Effector memory CD8-positive, alpha-beta T cell (primary cell): ENCODE measurements at regions not wholly inside any gene's neighbourhood (a gene's known extent, or its start where the extent isn't known, plus 50 kb on each side); places are given as distances from the start of the nearest gene placed in this dataset.

Experiments used
- ATAC-seq: fragments of 150-1000 bp; cut with Tn5 transposase; replicated peaks from 2 replicates; pipeline ENCODE4 v1.10.0; 2021; ENCODE audit warnings: mild to moderate bottlenecking, moderate library complexity
- DNase-seq, 3 experiments: peaks; one replicate each; pipeline ENCODE4 v3.0.0; 2021
- H3K27ac Mint-ChIP-seq, 2 donors: one replicate each; pipeline ENCODE4 v1.8.0; 2022; ENCODE audit warnings: mild to moderate bottlenecking in 2 of 2, mixed read lengths in 2 of 2, moderate library complexity in 2 of 2
- H3K27me3 Mint-ChIP-seq, 2 donors: one replicate each; pipeline ENCODE4 v1.8.0; 2022; ENCODE audit warnings: mixed read lengths in 2 of 2
- H3K36me3 Mint-ChIP-seq: one replicate; pipeline ENCODE4 v1.8.0; 2022; ENCODE audit warnings: mild to moderate bottlenecking, moderate library complexity, mixed read lengths; ENCODE audit not compliant: insufficient read depth
- H3K4me1 Mint-ChIP-seq, 2 donors: one replicate each; pipeline ENCODE4 v1.8.0; 2022; ENCODE audit warnings: low read depth in 2 of 2, mixed read lengths in 2 of 2
- H3K4me3 Mint-ChIP-seq, 2 donors: one replicate each; pipeline ENCODE4 v1.8.0; 2022; ENCODE audit warnings: mild to moderate bottlenecking in 2 of 2, mixed read lengths in 2 of 2, moderate library complexity in 2 of 2
- H3K9me3 Mint-ChIP-seq, 2 donors: one replicate each; pipeline ENCODE4 v1.8.0; 2022; ENCODE audit warnings: mixed read lengths in 2 of 2

DNA sequence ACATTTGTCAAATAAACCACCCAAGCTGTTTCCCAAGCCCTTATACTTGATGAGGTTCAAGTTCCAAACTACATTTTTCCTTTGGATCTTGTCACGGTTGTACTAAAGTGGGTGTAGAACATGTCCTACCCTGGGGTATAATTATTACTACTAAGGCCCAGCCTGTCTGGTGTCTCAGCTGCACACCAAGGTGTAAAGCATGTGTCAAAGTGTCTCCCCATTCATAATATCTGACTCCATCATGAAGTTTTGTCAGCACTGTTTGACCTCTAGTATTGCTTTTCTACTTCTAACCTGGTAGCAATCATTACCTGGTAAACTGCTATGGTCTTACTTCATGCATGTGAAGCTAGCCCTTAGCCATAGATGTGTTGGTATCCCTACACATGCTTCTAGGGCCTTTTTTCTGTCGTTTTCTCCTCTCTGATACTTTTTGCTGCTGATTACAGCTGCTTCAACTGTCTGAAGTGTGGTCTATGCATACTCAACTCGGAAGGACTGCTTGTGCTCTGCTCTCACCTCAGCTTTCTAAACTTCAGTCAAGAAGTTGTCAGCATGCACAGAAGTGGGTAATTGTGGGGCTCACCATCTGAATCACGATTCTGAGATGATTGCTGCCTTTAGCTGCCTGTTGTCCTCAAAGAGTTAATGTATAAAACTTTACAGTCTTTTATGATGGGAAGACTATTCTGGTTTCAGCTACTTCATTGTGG, 445.7 kb upstream of the TRIB2 start:
- no peak for DNase-seq
- peak overlapping the region; percentile 12 to 16 for H3K27ac Mint-ChIP-seq

DNA sequence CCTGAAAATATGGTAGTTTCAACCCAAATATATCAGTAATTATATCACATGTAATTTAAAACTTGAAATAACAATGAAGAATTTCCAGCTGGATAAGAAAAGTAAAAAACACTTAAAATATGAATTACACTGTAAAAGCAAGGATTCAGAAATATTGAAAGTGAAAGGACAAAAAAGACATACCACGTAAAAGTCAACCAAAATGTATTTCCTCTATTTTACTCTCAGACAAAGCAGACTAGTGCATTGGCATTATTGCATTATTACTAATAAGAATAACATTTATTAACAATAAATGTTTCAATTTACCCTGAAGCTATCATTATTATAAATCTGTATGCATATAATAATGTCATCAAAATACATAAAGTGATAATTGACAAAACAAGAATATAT, 445.1 kb upstream of the TRIB2 start:
- H3K27ac Mint-ChIP-seq: peak overlapping the region; percentile 12 to 16

More for the DNA sequence above, 445.7 kb upstream of the TRIB2 start:
- peak; percentile 42 for ATAC-seq
- Mint-ChIP-seq H3K4me1 (peaks cover 5 to 11% of the 10 kb centered on the region in 2 donors), H3K4me3 (peak overlapping the region; percentile 71), H3K36me3 (no peaks in the 10 kb centered on the region), H3K9me3 (no peaks in the 10 kb centered on the region), H3K27me3 (no peaks in the 10 kb centered on the region)

DNA sequence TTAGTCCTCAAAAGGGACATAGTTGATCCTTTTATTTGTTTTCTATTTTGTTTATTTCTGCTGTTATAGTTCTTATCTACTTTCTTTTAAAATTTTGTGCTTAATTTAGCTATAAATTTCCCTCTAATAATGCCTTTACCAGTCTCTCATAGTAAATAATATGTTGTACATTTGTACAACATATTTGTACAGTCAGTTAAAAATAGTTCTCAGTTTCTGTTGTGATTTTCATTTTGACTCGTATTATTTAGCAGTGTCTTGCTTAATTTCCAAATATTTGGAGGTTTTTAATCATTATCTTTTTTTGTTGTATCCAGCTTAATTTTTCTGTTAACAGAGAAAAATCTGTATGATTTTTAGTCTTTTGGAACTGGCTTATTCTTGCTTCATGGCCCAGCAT, 443.6 kb upstream of the TRIB2 start:
- no peak overlapping the region for H3K27ac Mint-ChIP-seq
- H3K27me3 Mint-ChIP-seq: peaks cover 0 to 13% of the 10 kb centered on the region in 2 donors
- no peak overlapping the region for H3K4me3 Mint-ChIP-seq
- H3K36me3 Mint-ChIP-seq: no peaks in the 10 kb centered on the region
- H3K9me3 Mint-ChIP-seq: no peaks in the 10 kb centered on the region
- ATAC-seq (no peak), DNase-seq (no peak)
- peaks cover 5 to 11% of the 10 kb centered on the region in 2 donors for H3K4me1 Mint-ChIP-seq

More for the DNA sequence above, 445.1 kb upstream of the TRIB2 start:
- H3K4me1 Mint-ChIP-seq: peaks cover 5 to 11% of the 10 kb centered on the region in 2 donors
- ATAC-seq: no peak
- H3K27me3 Mint-ChIP-seq: peaks cover 0 to 1% of the 10 kb centered on the region in 2 donors
- H3K9me3 Mint-ChIP-seq: no peaks in the 10 kb centered on the region
- peak overlapping the region; percentile 71 for H3K4me3 Mint-ChIP-seq
- DNase-seq: no peak
- no peaks in the 10 kb centered on the region for H3K36me3 Mint-ChIP-seq

DNA sequence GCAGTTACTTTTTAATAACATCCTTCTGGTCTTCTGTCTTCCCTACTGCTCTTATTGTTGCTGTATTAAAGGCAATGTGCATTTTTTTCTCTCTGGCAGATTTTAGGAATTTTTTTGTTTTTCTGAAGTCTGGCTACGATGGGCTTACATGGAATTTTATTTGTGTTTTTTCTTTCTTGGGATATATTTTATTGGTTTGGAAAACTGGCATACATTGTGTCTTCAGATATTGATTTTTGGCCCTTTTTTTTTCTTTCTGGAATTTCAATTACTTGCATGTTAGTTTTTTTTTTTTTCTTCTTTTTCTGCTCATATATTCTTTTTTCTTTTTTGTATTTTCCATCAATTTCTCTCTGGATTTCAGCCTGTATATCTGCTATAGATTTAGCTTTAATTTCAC, 442.1 kb upstream of the TRIB2 start:
- ATAC-seq: no peak
- Mint-ChIP-seq H3K9me3 (no peaks in the 10 kb centered on the region), H3K4me3 (no peak overlapping the region), H3K27ac (no peak overlapping the region), H3K4me1 (peaks cover 5 to 11% of the 10 kb centered on the region in 2 donors), H3K27me3 (peaks cover 0 to 13% of the 10 kb centered on the region in 2 donors), H3K36me3 (no peaks in the 10 kb centered on the region)
- no peak for DNase-seq

DNA sequence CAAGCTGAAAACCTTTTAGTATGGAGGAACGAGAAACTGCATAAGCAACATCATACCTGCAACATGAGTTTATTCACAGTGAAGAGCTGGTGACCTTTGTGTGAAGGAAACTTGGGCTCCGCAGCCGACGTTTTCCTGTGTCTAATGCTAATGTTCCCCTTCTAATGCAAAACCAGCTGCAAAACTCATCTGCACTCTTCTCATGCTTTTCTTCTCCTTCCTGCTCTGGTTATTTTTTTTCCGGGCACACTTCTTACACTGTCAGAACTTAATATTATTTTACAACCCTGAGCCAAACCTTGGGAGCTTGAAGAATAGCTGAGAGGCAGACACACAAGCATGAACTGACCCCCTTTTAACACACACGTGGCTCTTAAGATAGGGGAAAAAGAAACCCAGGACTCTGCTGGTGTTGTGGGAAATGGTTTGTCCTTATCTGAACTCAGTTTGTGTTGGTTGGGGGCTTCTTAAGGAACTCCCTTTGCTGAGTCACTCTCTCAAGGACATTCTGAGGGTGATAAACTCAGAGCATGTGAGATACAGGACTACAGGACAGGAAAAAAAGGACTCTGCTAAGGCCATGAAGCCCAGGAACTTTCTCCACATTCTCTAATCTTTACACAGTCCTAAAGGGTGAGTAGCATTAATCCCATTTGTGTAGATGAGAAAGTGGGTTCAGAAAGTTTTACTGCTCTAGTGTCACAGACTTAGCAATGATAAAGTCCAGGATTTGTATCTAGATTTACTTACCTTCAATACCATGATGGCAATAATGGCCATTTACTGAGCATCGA, 439.3 kb upstream of the TRIB2 start:
- Mint-ChIP-seq H3K36me3 (no peaks in the 10 kb centered on the region), H3K27ac (no peak overlapping the region), H3K4me3 (no peak overlapping the region), H3K27me3 (peaks cover 0 to 25% of the 10 kb centered on the region in 2 donors), H3K9me3 (no peaks in the 10 kb centered on the region), H3K4me1 (peaks cover 0 to 3% of the 10 kb centered on the region in 2 donors)
- ATAC-seq (no peak), DNase-seq (no peak)

DNA sequence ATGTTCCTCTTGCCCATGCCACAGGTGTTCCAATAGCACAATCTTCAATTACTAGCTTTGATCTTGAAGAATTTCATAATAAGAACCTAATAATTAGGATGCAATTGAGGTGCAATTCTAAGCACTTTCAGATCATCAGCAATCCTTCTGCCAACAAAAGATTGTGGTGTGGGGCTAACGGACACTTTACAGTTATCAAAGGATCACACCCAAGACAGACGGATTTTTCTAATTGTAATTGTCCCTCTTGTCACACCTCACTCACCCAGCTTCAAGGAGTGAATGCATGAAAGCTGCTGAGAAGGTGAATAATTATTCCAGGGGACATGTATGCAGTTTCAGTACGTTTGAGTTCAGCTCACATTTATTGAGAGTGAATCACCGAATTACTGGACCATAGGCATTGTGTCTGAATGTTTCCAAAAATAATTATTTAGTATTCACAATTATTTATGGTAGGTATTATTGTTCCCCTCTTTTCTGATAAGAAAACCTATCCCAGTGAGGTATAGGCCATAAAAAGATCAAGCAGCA, 438.5 kb upstream of the TRIB2 start:
- Mint-ChIP-seq H3K27me3 (peaks cover 0 to 25% of the 10 kb centered on the region in 2 donors), H3K27ac (no peak overlapping the region), H3K9me3 (no peaks in the 10 kb centered on the region), H3K4me1 (peaks cover 0 to 3% of the 10 kb centered on the region in 2 donors), H3K36me3 (no peaks in the 10 kb centered on the region), H3K4me3 (no peak overlapping the region)
- ATAC-seq: no peak
- DNase-seq: no peak

DNA sequence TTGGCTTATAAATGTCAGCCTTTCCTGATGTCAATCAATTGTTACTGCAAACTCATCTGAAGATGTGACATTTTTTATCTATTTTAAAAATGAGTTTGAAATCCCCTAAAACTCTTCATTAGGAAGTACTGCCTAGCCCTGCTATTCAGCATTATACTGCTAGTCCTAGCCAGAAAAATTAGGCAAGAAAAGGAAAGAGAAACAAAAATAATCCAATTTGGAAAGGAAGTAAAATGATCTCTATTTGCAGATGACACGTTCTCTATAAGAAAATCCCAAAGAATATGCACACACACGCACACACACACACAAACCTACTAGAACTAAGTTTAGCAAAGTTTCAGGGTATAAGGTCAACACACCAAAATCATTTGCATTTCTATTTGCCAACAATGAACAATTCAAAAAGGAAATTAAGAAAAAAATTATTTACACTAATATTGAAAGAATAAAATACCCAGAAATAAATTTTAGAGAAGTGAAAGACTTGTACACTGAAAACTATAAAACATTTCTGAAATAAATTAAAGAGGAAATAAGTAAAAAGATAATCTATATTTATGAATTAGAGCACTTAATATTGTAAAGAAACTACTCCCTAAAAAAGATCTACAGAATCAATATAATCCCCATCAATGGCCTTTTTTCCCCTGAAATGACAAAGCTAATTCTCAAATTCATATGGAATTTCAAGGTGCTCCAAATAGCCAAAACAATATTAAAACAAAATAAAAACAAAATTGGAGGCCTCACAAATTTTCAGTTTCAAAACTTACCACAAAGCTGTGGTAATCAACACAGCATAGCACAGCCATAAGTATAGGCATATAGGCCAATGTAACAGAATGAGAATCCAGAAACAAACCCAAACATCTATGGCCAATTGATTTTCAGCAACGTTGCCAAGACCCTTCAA, 433.7 kb upstream of the TRIB2 start:
- Mint-ChIP-seq H3K27me3 (peaks cover 0 to 13% of the 10 kb centered on the region in 2 donors), H3K4me3 (no peak overlapping the region), H3K36me3 (no peaks in the 10 kb centered on the region), H3K4me1 (peaks cover 5 to 6% of the 10 kb centered on the region in 2 donors), H3K9me3 (no peaks in the 10 kb centered on the region), H3K27ac (no peak overlapping the region)
- ATAC-seq: no peak
- no peak for DNase-seq

DNA sequence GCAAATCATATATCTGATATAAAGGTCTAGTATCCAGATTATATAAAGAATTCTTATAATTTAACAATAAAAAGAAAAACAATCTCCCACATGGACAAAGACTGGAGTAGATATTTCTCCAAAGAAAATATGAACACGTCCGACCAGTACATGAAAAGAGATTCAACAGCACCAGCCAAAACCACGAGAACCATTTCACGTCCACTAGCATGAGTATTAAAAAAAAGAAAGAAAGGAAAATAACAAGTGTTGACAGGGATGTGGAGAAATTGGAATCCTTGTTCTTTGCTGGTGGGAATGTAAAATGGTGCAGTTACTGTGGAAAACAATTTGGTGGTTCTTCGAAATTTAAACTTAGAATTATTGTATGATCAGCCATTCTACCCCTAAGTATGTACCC, 432.7 kb upstream of the TRIB2 start:
- peaks cover 5 to 6% of the 10 kb centered on the region in 2 donors for H3K4me1 Mint-ChIP-seq
- ATAC-seq (no peak), DNase-seq (no peak)
- H3K9me3 Mint-ChIP-seq: no peaks in the 10 kb centered on the region
- no peak overlapping the region for H3K4me3 Mint-ChIP-seq
- no peaks in the 10 kb centered on the region for H3K36me3 Mint-ChIP-seq
- no peak overlapping the region for H3K27ac Mint-ChIP-seq
- H3K27me3 Mint-ChIP-seq: peaks cover 0 to 13% of the 10 kb centered on the region in 2 donors

DNA sequence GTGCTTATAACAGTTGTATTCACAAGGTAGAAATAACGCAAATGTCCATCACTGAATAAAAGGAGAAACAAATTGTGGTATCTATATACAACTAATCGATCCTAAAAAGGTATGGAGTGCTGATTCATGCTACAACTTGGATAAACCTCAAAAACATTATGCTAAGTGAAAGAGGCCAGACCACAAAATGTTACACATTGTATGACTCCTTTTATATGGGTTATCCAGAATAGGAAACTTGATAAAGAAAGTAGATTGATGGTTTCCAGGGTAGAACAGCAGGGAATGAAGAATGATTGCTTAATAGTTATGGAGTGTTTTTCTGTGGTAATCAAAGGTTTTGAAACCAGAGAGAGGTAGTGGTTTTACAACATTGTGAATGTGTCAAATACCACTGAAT, 432.2 kb upstream of the TRIB2 start:
- Mint-ChIP-seq H3K27ac (no peak overlapping the region), H3K27me3 (peaks cover 0 to 13% of the 10 kb centered on the region in 2 donors), H3K9me3 (no peaks in the 10 kb centered on the region), H3K4me1 (peaks cover 5 to 6% of the 10 kb centered on the region in 2 donors), H3K36me3 (no peaks in the 10 kb centered on the region), H3K4me3 (no peak overlapping the region)
- no peak for ATAC-seq
- DNase-seq: no peak

DNA sequence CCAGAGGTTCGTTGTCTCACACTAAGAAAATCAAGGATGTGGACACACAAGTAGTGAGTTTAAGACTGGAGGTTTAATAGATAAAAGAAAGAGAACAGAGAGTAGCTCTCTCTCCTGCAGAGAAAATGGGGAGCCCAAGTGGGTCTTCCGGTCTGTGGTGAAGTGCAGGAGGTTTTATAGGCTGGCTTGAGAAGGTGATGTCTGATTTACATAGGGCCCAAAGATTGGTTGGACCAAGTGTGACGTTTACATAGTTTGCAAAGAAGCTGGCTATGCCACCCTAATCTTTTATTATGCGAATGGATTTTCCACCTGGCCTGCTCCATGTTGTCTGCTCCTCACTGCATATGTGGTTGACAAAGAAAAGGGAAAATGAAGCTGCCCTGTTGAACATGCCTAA, 430.4 kb upstream of the TRIB2 start:
- Mint-ChIP-seq H3K4me3 (no peak overlapping the region), H3K9me3 (no peaks in the 10 kb centered on the region), H3K4me1 (peaks cover 3 to 5% of the 10 kb centered on the region in 2 donors), H3K27ac (no peak overlapping the region), H3K36me3 (no peaks in the 10 kb centered on the region), H3K27me3 (no peaks in the 10 kb centered on the region)
- ATAC-seq (no peak), DNase-seq (no peak)

DNA sequence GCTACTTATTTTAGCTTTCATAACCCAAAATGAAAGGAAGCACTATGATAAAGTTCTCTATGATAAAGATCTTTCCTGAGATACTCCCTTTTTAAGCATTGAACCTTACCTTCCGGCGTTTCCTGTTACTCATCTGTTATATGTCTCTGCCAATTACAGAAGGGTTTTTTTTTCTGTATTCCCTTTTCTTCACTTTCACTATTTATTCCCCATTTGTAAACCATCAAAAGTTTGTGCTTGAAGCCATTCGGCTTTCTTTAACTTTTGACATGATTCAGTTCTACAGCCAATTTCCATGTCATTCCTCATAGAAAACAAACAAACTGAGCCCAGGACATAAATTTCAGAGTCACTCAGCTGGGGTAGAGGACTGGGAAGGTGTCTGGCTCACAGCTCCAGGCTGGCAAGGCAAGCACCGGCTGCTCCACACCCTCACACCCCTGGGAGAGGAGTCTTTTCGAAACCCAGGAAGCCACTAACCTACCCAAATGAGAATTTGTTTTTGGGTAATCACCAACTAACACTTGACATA, 429.4 kb upstream of the TRIB2 start:
- Mint-ChIP-seq H3K9me3 (no peaks in the 10 kb centered on the region), H3K36me3 (no peaks in the 10 kb centered on the region), H3K27me3 (no peaks in the 10 kb centered on the region), H3K27ac (no peak overlapping the region), H3K4me3 (no peak overlapping the region), H3K4me1 (peaks cover 3 to 5% of the 10 kb centered on the region in 2 donors)
- DNase-seq (no peak), ATAC-seq (no peak)

DNA sequence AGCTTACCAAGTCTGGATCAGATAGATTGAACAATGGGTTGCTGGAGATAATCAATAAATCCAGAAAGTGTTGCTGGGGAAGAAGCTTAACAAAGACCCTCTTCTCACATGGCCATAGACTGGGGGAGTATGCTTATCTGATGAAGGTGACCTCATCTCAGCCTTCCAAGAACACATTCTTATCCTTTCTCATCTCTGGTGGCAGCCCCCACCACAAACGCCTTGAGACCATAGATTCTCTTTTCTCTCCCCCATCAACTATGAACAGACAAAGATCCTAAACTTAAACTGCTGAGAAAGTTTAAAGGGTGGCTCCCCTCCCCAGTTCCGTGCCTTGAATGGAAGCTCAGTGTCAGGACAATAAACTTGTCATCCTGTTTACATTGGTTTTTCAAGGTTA, 428.7 kb upstream of the TRIB2 start:
- ATAC-seq (no peak), DNase-seq (no peak)
- Mint-ChIP-seq H3K36me3 (no peaks in the 10 kb centered on the region), H3K4me1 (peaks cover 3 to 5% of the 10 kb centered on the region in 2 donors), H3K27me3 (no peaks in the 10 kb centered on the region), H3K4me3 (no peak overlapping the region), H3K27ac (no peak overlapping the region), H3K9me3 (no peaks in the 10 kb centered on the region)
